GM12874 (cell line): ENCODE measurements at regions not wholly inside any gene's neighbourhood (a gene's known extent, or its start where the extent isn't known, plus 50 kb on each side); places are given as distances from the start of the nearest gene placed in this dataset.

Experiments used
- TF ChIP-seq, protein P1 (sequence below): IDR thresholded peaks from 2 replicates; pipeline ENCODE4 v1.5.1; 2011; ENCODE audit warnings: low read depth, mild to moderate bottlenecking, control low read depth, low read length, moderate library complexity; ENCODE audit not compliant: insufficient read depth

DNA sequence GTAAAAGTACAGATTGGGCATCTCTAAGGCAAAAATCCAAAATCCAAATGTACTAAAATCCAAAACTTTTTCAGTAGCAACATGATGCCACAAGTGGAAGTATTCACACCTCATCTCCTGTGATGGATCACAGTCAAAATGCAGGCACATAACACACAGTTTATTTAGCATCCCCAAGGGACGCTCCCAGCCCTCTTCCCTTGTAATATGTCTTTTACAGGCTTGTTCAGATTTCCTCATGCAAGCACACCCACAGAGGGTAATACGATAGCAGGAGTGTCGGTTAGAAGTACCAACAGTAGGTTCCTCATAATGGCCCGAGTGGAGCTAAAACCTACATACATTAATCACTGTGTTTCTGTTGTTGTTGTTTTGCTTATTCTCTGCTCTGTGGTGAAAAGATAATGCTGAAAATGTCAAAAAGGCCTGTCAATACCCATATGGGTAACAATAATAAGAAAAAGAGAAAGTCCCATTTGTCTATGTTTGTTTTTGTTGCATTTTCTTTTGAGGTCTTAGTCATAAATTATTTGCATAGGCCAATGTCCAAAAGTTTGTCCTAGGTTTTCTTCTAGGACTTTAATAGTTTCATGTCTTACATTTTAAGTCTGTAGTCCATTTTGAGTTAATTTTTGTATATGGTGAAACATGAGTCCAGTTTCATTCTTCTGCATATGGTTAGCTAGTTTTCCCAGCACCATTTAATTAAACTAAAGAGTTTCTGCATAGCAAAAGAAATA is 133.1 kb downstream of the LRIG3 start:
- TF ChIP-seq, protein P1, sequence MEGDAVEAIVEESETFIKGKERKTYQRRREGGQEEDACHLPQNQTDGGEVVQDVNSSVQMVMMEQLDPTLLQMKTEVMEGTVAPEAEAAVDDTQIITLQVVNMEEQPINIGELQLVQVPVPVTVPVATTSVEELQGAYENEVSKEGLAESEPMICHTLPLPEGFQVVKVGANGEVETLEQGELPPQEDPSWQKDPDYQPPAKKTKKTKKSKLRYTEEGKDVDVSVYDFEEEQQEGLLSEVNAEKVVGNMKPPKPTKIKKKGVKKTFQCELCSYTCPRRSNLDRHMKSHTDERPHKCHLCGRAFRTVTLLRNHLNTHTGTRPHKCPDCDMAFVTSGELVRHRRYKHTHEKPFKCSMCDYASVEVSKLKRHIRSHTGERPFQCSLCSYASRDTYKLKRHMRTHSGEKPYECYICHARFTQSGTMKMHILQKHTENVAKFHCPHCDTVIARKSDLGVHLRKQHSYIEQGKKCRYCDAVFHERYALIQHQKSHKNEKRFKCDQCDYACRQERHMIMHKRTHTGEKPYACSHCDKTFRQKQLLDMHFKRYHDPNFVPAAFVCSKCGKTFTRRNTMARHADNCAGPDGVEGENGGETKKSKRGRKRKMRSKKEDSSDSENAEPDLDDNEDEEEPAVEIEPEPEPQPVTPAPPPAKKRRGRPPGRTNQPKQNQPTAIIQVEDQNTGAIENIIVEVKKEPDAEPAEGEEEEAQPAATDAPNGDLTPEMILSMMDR = no peak

DNA sequence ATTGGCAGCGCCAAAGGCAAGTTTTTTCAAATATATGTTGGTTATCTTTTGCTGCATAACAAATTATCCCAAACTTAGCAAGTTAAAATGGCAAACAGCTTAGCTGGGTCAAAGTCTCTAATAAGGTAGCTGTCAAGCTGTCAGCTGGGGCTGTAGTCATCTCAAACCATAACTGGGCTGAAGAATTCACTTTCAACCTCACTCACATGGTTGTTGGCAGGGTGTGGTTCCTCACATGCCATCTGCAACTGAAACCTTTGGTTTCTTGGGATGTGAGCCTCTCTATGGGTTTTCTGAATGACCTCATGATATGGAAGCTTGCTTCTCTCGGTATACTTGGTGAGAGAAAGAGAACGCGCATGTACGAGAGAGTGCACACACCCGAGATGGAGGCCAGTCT is 125.4 kb downstream of the LRIG3 start:
- TF ChIP-seq, protein P1 = no peak

DNA sequence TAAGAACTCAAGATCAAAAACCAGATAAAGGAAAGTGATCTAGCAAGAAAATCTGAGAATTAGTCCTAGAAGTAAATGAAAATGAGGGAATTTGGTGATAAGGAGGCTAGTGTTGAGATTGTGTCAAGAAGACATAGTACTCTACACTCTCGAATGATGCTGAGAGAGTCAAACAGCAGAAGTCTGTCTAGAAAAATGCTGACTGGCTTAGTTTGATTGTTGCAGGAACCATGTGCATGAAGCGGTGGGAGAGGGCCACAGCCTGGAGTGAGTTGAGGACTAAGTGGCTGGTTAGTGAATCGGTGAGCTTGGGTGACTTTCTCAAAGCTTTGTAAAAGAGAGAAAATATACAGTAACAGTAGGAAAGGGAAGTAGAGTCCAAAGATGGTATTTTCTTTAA is 124.5 kb downstream of the LRIG3 start:
- TF ChIP-seq, protein P1 = no peak

GRCh38 chr12:58801986-58802385 is 118.3 kb downstream of the LRIG3 start:
- TF ChIP-seq, protein P1 = no peak

GRCh38 chr12:58803908-58804307 is 116.4 kb downstream of the LRIG3 start:
- TF ChIP-seq, protein P1 = no peak

DNA sequence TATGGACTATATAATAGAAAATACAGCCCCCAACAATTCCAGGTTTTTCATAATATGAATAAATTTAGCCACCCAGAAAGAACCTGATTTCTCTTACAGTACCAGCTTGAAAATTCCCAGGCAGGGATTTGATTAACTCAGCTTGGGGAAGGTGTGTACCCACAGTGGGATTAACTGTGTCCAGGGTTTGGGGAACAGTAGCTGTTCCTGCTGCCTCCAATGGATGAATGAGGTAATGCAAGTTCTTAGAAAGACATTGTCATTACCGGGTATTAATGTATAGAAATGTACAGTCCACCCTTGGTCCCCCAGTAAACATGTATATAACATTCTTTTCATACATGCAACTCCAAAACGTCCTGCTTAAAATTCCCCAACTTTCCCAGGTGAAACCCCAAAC is 115.6 kb downstream of the LRIG3 start:
- TF ChIP-seq, protein P1 = peak; percentile 51; the same call in 1 of the 2 replicates

- TF ChIP-seq, protein P1 = no peak
Measured at GRCh38 chr12:58809064-58809607, 111.2 kb downstream of the LRIG3 start.
